ENCODE measurements at regions not wholly inside any gene's neighbourhood (a gene's known extent, or its start where the extent isn't known, plus 50 kb on each side); places are given as distances from the start of the nearest gene placed in this dataset.

GRCh38 chr4:136818811-136819330, 713.4 kb downstream of the PCDH18 start:
- DNase-seq, result no peak

DNA sequence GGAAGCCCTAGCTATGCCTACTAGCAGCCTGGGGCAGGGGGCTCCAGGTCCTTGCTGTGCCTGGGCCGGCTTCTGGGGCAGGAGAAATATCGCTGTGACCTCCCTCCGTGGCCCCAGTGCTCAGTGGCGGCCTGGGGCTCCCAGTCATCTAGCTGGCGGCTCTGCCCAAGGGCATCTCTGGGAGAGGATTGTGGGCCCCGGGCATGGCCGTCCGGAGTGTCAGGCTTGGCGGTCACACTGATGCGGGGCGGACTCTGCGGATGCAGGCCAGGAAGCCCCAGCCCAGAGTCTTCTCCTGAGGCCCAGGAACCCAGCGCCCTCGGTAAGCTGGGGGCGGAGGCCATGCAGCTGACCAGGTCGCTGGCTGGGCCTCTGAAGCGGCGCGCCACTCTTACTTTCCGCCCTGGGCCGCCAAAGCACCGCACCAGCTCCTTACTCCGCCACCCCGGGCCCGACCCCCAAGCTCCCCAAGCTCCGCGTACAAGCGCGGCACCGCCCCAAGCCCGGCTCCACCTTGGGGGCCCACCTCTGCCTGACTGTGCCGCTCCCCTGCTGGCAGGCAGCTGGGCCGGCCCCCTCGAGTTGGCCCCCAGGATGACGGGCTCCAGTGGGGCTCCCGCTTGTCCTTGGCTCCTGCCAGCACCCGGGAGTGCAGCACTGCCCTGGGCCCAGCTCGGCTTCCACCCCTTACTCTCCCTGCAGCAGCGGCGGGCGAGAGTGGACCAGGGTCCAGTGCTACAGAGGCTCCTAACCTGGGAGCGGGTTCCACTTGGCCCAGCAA, 720.0 kb downstream of the PCDH18 start:
- no peak for DNase-seq

DNA sequence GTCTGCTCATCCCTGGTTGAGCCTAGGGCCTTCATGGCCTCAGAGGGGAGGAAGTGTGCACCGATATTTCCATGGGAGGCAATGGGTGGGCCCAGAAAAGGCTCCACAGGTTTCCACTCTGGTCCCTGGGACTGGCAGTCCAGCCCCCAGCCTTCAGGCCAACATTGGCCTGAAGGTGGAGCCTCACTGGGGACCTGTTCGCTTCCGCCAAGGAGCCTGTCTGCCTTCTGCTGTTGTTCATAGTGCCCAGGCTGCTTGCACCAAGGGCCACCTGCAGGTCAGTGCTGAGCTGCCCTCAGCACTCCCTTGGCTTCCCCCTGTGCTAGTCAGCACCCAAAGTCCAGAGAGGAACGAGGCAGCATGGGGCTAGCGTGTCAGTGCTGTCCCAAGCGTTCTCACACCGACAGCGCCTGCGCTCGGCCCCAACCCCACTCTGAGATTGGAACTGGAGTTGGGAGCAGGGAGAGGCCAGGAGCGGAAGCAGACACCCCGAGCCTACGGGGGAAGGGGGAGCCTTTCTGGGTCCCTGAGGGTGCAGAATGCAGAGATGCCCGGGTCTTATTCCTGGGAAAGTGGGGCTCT, 720.7 kb downstream of the PCDH18 start:
- DNase-seq, result no peak

- no peak for DNase-seq
Measured at GRCh38 chr4:136810626-136811025, 721.7 kb downstream of the PCDH18 start.

GRCh38 chr4:136806844-136807243, 725.5 kb downstream of the PCDH18 start:
- no peak for DNase-seq

- DNase-seq, result no peak
Measured at GRCh38 chr4:136805617-136806016, 726.7 kb downstream of the PCDH18 start.

- DNase-seq, result no peak
Measured at GRCh38 chr4:136803433-136803832, 728.9 kb downstream of the PCDH18 start.

DNA sequence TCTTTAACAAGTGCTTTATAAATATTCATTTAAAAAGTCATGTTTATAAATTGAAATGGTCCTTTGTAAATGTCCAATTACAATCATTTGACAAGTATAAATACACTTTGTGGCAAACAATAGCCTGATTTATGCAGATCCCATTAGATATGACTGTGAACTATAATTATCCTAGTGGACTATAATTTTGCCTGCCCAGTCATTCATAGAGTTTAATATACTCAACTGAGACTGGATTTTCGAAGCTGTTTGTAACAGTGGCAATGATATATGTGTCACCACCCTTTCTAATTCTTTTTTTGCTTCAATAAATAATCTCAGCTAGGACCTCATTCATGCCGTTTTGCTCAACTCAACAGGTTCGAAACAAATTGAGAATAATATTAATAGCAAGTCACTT, 732.0 kb downstream of the PCDH18 start:
- no peak for DNase-seq

GRCh38 chr4:136796953-136797352, 735.3 kb downstream of the PCDH18 start:
- DNase-seq, result no peak

- no peak for DNase-seq
Measured at GRCh38 chr4:136793848-136794247, 738.4 kb downstream of the PCDH18 start.

GRCh38 chr4:136784326-136784725, 748.0 kb downstream of the PCDH18 start:
- no peak for DNase-seq

DNA sequence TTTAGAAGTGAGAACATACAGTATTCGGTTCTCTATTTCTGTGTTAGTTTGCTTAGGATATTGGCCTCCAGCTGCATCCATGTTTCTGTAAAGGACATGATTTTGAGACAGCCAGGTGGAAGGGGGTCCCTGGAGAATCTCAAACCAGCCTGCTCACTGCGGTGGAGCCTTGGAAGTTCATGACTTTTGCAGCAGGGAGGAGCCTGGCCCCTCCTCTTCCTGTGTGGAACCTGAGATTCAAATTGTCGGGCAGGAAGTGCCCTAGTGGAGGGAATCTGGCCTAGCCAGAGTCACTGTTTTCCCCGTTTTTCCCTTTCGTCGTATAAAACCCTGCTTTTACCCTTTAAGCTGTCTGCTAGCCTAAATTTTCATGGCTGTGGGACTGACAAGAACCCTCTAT, 762.6 kb downstream of the PCDH18 start:
- no peak for DNase-seq

GRCh38 chr4:136768925-136769275, 763.4 kb downstream of the PCDH18 start:
- DNase-seq, result no peak

DNA sequence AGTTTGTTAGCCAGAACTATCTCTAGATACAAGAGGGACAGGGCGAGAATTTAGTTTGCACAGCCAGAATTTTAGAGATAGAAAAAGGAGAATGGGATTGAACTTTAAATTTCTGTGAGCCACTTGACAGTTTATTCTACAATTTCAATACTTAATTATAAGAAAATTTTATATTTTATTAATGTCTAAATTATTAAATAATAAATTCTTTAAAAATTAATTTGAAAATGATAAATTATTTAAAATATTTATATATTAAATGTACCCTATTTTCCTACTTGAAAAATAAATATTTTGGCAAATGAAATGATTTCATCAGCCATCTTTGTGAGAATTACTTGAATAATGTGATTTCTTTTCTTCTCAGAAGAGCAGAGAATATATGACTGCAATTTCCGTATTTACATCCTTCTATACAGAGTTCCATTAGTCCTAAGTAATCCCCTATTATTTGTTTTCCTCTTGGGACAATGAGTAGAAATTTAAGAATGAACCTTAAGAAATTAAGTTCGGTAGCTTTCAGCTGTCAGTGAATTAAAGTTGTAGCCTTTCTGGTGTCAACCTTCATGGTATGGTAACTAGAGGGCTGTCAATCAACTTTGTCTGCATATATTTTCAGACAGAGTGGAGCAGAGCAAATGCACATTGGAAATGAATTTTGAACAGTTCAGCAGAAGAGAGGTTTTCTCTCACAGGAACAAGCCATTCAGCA, 763.9 kb downstream of the PCDH18 start:
- DNase-seq, result no peak

GRCh38 chr4:136763919-136764318, 768.4 kb downstream of the PCDH18 start:
- DNase-seq, result no peak

- no peak for DNase-seq
Measured at GRCh38 chr4:136755531-136755916, 776.8 kb downstream of the PCDH18 start.

- no peak for DNase-seq
Measured at GRCh38 chr4:136754810-136755530, 777.3 kb downstream of the PCDH18 start.

- no peak for DNase-seq
Measured at GRCh38 chr4:136751556-136751955, 780.7 kb downstream of the PCDH18 start.

DNA sequence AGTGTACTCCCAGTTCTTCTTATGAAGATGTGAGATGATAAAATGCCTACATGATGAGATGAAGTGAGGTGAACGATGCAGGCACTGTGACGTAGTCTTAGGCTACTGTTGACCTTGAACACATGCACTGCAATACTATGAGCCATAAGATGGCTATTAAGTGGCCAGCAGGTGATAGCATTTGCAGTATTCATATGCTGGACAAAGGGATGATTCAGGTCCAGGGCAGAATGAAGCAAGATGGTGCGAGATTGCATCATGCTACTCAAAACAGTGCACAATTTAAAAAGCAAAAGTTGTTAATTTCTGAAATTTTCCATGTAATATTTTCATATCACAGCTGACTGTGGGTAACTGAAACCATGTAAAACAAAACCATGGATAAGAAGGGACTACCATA, 781.4 kb downstream of the PCDH18 start:
- DNase-seq, result no peak

- DNase-seq, result no peak
Measured at GRCh38 chr4:136749989-136750388, 782.3 kb downstream of the PCDH18 start.

- DNase-seq, result no peak
Measured at GRCh38 chr4:136748773-136749172, 783.5 kb downstream of the PCDH18 start.

DNA sequence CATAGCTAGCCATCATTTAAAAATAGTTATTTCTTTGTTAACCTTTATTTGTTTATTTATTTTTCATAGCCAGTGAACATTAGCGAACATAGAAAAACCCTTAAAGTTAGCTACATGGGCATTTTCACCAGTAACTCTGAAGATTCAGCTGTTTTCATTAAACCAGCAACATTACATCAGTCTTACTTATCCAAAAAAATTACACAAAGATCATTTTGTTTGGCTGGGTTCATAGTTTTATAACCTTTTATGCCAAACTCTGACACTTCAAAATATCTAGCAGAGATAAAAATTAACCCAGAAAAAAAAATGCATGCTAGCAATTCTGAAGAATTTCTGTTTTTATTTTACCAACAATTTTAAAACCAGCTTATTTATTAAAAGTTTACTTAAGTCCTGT, 784.1 kb downstream of the PCDH18 start:
- no peak for DNase-seq

GRCh38 chr4:136743238-136743637, 789.1 kb downstream of the PCDH18 start:
- no peak for DNase-seq
